HG02943 (cell line): ENCODE measurements at regions not wholly inside any gene's neighbourhood (a gene's known extent, or its start where the extent isn't known, plus 50 kb on each side); places are given as distances from the start of the nearest gene placed in this dataset.

Experiments used
- ATAC-seq: cut with Tn5 transposase; IDR thresholded peaks from one replicate; pipeline ENCODE4 v1.9.1; 2021; ENCODE audit warnings: mild to moderate bottlenecking, low read depth, moderate library complexity; ENCODE audit not compliant: unreplicated experiment

DNA sequence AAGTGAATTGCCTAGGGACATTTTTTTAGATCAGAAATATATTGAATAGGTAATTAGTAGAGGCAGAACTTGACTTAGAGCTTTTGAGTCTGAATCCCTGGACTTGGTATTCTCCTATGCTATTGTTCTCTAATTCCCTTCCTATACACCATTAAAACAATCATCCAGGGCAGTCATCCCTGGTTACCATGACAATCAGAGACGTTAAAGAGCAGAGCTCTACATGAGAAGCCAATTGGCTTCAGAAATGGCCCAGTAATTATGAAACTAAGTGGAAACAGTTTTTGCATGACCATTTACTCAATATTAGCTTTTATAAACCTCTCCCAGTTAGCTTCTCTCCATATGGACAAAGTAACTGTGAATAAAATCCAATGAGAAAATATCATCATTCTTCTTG lies 182.1 kb upstream of the TP63 start:
- ATAC-seq, result no peak

DNA sequence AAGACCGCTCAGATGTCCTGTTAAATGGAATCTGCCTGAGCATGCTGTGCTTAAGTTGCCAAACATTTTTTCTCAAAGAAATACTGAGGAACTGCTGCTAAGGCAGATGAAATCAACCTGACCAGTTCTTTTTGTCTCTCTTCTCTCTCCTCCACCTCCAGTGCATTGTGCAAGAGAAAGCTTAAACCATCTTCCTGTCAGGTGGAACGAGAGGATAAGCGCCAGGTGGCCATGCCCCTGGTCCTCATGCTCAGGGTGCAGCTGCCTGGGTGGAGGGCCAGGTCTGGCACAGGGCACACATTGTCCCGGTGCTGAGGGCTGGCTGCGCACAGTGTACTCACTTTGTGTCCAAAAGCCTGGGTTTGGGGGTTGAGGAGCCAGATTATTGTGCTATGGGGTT lies 176.2 kb upstream of the TP63 start:
- ATAC-seq, result no peak

DNA sequence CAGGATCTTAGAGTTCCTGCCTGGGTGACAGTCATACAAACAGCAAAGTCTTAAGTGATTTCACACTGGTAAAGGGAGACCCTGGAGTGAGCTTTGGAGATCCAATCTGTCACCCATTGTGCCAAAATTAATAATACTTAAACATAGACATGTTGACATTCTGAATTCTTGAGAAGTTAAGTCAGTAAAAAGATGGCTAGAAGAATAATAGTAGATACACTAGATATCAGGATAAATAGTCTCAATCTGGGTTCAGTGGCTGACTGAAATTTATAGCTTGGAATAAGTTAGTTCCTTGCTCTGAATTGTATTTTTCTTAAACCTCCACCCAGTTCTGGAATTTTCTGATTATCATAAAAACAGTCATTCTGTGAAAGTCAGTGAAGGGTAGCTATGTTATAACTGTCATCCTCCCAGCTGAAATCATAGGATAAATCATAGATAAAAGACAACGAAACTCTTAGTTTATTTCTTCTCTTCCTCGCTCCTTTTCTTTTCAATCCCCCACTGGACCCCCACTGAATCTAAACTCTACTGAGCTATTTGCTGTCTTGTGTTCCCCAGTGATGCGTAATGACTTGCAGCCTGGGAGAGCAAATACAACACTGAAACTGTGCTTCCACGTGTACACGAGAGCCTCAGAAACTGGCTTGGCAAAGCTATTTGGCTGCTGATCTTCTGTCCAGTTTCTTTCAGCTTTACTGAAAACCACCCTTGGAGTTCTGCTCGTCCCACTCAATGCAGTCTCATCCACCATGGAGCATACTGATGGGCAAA lies 175.4 kb upstream of the TP63 start:
- no peak for ATAC-seq

DNA sequence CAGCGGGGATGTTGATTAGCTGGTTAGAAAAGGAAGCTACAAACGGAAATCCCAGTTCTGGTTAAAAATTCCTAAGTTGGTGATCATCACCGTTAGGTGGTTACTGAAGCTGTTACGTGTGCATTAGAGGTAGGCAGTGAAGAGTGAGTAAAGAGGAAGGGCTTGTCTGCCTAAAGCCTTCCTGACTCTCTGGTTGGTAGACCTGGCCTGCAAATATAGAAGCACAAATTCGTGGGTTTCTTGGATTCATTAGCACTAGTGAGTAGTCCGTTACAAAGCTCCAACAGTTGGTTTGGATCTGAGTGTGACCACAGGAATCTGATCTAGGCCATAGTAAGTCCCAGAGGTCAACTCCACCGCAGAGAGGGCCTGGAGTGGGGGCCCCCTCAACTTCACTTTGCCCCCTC lies 174.0 kb upstream of the TP63 start:
- no peak for ATAC-seq

DNA sequence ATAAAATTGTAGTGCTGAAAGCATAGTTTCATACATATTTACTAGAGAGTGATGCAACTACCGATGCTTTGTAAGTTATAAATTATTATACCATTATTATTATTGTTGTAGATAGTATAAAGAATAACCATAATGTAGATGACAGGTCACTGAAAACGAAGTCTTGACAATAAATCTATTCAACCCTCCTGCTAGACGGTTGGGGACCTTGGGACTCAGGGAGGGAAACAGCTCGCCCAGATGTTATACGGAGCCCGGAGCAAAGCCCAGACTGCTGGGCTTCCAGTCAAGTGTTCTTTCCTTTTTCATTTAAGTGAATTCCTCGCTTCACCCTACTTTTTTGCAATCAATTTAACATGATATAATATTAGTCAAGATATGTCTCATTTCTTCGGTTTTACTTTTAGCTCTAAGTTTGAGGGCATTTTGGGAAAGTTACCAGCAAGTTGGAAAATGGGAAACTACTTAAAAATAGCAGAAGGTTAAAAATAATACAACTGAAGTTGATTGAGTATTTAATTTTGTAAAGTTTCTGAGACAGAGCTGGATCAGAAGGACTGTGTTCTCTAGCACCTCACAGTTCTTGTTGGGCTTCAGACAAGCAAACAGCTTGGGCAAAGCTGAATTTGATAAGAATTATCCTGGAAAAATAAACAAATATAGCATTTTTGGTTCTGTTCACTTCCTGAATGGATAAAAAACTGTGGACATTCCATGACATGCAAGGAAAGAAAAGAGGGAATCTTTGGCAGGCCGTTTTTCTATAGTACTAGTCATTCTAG lies 173.4 kb upstream of the TP63 start:
- ATAC-seq, result no peak

DNA sequence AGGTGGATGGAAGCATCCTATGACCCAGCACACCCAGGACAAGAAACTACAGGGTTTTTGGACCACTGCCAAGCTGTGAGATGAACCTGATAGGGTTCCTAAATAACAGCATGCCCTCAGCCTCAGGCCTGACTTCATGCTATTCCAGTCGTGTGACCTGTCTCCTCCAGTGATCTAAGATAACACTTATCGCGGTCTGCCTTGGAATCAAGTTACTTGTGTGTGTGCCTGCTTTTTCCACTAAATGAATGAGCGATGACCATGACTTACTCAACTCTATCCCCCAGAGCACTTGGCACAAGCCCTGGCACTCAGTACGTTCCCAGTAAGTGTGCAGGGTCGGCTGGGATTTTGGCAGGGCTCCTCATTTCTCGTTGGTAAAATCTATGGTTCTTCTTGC lies 172.7 kb upstream of the TP63 start:
- no peak for ATAC-seq

DNA sequence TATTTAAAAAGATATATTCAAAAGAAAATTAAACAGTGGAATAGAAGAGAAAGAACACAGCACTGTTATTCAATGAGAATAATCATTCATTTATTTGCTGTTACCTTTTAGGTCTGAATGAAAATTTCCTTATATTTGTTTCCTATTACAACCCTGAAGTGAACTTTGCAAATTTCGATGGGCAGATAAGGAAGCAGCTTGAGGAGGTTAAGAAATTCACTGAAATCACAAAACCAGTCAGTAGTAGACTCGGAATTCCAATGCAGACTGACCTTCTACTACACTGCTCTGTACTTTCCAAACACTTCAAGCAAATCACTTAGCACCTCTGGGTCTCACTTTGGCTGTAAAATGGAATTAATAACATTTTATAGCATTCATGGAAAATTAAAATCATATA lies 172.0 kb upstream of the TP63 start:
- no peak for ATAC-seq

DNA sequence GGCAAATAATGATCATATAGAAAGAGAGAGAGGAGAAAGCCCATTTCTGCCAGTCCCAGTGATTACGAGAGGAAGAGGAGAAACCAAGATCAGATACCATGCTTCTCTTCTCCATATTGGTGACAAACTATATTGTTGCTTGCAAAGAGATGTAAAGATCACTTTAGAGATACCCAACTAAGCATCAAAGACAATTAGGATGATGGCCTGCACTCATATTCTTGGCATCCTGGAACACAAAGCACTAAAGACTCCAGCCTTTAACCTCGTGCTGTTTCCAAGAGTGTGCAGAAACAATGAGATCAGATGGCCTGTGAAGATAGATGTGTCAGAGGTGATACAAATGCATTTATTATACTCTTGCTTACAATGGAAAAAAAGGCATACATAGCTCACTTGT lies 170.7 kb upstream of the TP63 start:
- no peak for ATAC-seq

DNA sequence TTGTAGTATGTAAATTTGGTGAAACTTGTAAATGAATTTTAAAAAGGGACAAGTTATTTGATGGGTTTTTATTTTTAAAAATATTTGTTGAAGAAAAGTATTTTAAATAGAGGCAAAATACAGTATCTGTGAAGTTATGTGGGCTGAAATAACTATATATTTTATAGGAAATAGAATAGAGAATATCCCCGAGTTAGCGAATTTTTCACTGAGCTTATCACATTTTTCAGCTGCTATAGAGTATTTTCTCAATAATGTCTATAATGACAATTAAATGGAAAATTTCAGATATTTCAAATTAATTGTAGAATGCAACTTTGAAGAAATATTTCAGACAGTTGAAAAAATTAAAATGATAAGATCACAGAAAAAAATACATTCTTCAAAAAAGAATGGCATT lies 166.4 kb upstream of the TP63 start:
- ATAC-seq, result no peak

DNA sequence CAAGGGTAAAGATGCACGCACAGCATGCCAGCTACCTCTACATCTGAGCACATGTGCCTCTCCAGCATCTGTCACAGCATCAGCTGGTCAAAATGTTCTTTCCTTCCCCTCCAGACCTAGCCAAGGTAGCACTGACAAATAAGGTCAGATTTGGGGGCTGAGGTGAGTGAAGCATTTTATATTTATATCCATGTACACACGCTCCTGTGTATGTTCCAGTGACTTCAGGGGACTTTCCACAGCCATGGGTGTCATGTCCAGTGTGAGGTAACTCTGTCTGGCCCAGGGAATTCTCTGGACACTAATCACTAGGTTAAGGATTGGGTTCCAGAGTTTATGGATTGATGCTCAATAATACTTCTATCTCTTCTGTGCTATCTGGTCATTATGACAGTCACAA lies 165.2 kb upstream of the TP63 start:
- ATAC-seq, result no peak

DNA sequence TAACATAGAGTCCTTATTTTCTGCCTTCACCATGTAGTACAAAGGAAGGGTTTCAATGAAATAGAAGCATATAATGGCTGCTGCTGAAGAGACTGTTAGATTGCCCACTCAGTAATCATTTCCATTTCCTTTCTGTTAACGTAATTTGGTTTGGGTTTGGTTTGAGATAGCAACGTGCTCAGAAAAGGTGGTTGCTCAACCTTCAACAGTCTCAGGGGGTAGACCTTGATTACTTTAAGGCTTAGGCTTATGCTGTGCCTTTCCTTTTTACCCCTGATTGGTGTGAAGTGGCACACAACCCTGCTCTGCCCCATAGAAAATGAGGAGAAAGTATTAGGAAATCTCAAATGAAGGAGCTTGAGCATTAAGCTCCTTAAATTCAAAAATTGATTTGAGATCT lies 163.7 kb upstream of the TP63 start:
- no peak for ATAC-seq

DNA sequence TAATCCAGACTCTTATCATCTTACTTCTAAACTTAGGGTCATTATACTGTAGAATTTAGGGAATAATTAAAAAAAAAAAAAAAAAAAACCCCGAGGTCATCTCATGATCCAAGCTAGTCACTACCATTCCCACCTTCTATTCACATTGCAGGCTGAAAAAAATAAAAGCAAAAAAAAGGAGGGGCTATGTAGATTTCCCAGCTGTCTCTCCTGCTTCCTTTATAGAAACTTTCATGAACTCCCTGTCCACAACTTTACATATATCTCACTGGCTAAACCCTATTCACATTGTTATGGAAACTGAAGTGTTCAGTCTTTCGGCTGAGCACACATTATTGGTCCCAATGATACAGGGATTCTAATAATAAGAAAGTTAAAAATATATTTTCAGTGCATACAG lies 156.2 kb upstream of the TP63 start:
- ATAC-seq, result no peak

DNA sequence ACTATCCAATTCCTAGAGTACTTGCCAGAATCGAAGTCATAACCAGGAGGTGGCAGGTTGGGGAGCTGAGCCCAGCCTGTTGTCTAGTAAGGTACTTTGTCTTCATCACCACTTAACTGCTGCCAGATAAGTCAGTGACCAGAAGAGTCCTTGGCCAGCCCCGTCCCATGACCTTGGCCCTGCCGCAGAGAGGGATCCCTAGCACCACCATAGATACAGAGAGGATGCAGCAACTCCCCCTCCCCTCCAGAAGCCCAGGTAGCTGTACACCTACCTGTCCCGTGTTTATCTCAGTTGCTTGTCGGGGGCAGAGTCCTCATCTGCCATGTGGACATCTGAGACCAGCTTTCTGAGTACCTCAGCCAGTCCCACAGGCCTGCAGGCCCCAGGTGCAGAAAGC lies 153.6 kb upstream of the TP63 start:
- no peak for ATAC-seq

DNA sequence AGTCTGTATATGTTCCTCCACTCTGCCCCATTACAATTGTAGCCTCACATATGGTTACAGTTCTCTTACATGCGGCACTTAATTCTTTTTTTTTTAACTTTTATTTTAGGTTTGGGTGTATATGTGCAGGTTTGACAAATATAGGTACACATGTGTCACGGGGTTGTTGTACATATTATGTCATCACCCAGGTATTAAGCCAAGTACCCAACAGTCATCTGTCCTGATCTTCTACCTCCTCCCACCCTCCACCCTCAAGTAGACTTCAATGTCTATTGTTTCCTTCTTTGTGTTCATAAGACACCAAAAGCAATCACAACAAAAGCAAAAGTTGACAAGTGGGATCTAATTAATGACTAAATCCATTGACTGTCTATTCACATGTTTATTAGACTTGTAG lies 144.6 kb upstream of the TP63 start:
- no peak for ATAC-seq

DNA sequence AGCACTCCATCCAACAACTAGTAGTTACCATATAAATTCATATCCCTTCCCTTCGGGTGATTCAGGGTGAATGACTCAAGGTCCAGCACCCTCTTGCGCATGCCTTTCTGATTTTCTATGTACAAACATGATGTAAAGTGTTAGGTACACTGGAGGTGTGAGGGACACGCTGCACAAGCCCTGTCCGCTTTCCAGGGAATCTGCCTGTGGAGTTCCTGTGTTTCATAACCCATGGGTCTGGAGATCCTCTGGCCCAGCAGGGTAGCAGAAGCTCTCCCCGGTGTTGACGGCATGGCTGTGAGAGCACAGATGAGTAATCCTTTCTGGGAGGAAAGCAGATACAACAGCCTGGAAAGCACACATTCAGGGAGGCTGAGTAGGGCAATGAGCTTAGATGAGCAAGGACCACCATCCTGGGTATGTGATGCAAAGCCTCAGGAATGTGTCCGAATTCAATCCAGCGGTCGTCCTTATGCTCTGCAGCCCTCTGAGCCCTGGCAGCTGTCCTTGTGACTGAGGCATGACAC lies 142.9 kb upstream of the TP63 start:
- ATAC-seq, result no peak

DNA sequence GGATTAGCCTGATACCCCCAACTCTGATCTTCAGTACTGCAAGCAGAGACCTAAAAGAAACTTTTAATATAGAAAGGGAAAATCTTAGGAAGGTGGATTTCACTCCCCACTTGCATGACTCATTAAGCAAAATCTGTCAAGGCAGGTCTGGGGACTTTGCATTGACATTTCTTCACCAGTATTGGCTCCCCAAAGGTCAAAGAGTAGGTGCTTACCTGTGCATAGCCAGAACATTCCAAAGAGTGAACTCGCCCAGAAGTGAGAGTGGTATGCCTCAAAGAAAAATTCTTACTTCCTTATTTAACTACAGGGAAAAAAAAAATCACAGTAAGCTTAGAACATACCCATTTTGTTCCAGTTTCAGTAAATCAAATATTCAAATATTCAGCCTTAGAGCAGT lies 140.9 kb upstream of the TP63 start:
- ATAC-seq, result no peak

DNA sequence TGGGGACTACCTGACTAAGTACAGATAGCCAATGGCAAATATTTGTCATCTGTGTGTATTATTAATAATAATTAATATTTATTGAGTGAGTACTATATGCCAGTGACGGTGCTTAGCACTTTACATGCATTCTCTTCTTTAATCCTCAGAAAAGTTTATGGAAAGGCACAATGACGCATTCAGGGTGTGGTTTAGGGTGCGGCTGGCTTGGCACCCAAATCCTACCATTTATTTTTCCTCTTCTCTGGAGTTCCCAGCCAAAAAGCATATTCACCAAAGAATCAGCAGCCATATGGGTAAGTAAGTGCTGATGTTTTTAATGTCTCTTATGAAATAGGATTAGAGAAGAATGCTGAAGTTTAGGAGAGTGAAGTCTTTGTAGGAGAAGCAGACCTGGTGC lies 140.4 kb upstream of the TP63 start:
- ATAC-seq, result no peak

DNA sequence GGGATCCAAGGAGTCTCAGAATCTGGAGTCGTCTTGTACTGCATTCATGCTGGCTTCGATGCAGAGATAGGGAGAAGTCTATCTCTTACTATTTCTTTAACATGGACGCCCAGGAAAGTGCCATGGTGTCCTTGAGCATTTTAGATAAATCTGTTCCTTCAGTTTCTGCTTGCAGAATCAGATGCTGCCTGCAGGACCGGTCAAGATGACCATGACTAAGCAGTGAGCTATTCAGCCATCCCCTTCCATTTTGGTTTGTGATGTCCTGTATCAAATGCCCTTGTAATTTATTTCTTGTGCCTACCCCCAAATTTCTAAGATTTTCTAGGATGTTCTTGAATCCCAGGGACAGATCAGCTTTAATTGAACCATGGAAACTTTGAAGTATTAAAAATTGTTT lies 139.4 kb upstream of the TP63 start:
- ATAC-seq, result no peak

DNA sequence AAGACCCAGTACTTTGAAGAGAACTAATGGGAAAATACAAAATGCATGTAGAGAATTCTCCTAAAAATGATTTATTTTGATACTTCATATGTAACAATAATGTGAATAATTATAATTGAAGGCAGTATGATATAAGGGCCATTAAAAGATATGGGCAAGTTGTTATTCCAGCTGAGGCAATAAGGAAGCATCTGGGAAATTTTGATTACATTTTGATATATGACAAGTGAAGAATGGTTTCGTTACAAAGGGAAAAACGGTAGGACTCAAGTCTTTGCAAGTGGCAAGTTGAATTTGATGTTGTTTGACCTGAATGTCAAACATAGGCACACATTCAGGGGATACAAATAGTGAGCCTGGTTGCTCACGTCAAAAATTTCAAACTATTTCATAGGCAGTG lies 137.9 kb upstream of the TP63 start:
- no peak for ATAC-seq

DNA sequence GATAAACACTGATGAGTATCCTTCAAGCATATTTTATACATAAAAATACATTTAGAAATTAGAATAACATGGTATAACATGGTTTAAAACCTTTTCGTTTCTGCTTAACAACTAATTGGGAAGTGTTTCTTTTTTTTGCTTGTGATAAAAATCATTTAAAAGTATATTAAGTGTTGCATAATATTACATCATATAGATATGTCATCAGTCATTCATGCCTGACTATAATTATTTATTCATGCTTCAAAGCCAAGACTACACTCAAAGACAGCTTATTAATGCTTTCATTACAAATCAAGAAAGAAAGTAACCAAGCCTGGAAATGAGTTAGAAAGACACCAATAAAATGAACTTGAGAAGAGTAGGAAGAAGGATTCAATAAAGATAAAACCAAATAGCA lies 136.6 kb upstream of the TP63 start:
- no peak for ATAC-seq

DNA sequence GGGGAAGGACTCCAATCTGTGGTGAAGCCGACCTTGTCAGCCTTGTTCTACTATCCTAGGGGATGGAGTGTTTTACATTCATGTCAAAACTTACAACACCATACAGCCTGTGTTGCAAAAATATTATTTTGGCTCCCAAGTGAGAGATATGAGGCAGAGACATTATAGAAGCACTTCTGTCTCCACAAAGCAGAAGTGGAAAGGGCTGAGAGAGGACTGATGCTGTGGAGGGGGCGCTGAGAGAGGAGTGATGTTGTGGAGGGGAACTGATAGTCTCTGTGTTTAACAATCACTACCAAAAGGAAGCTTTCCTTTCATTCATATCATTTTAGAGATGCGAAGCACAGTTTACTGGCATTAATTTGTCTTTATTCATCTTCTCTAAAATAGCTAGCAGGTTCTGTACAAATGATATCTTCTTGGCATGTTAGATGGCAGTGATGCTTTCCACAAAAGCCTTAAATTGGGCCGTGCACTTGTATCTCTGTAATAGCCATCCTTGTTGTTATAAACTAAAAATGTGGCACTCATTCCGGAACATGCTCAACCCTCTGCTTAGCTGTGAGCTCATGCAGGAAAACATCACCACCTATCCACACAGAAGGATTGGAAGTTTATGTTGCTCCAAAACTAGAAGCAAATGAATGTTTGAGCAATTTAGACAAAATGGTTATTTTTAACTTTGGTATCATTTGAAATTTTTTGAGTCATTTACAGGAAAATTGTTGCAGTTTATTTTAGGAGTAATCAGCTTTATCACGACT lies 134.6 kb upstream of the TP63 start:
- ATAC-seq, result no peak
